HepG2 (cell line): ENCODE measurements at regions not wholly inside any gene's neighbourhood (a gene's known extent, or its start where the extent isn't known, plus 50 kb on each side); places are given as distances from the start of the nearest gene placed in this dataset.

Source experiments
- FOXP4 ChIP-seq: sonication (generic); formaldehyde crosslinking; IDR thresholded peaks from 2 replicates; pipeline ENCODE4 v1.4.0; 2020; ENCODE audit warnings: missing genetic modification reagents
- GABPA ChIP-seq, 2 experiments: IDR thresholded peaks; 2 replicates each; pipeline ENCODE4 v1.6.1; 2011 to 2016; ENCODE audit warnings: low read depth in 2 of 2, low read length in 1 of 2, missing biosample characterization in 1 of 2, missing genetic modification characterization in 1 of 2
- HNF4G ChIP-seq, 2 experiments: sonication (generic) in 1 of 2; formaldehyde crosslinking in 1 of 2; IDR thresholded peaks; 2 replicates each; pipeline versions ENCODE4 v1.4.0 to v1.6.1; 2011 to 2020; ENCODE audit warnings: borderline replicate concordance in 2 of 2, low read depth in 2 of 2, mild to moderate bottlenecking in 2 of 2, low read length in 1 of 2, missing genetic modification reagents in 1 of 2, moderate library complexity in 1 of 2
- HOMEZ ChIP-seq: IDR thresholded peaks from 2 replicates; pipeline ENCODE4 v1.6.1; 2016; ENCODE audit warnings: low read depth
- HOXA9 ChIP-seq: sonication (generic); formaldehyde crosslinking; IDR thresholded peaks from 2 replicates; pipeline ENCODE4 v1.8.1; 2022; ENCODE audit warnings: missing genetic modification reagents, mild to moderate bottlenecking, moderate library complexity, borderline replicate concordance
- JUND ChIP-seq: sonication (generic); formaldehyde crosslinking; IDR thresholded peaks from 2 replicates; pipeline ENCODE4 v1.8.0; 2022; ENCODE audit warnings: mild to moderate bottlenecking, missing genetic modification reagents
- KLF12 ChIP-seq: sonication (generic); formaldehyde crosslinking; IDR thresholded peaks from 2 replicates; pipeline ENCODE4 v1.4.0; 2020; ENCODE audit warnings: missing genetic modification reagents, borderline replicate concordance
- MBNL3 ChIP-seq: fragments of 250-450 bp; sonication (Bioruptor Pico); conservative IDR thresholded peaks from 2 replicates; pipeline ENCODE4 v1.8.0; 2022; ENCODE audit warnings: mild to moderate bottlenecking, inconsistent platforms
- MXD4 ChIP-seq: IDR thresholded peaks from 2 replicates; pipeline ENCODE4 v1.6.1; 2016; ENCODE audit warnings: mild to moderate bottlenecking, missing biosample characterization, missing genetic modification reagents
- NCOA2 ChIP-seq: sonication (generic); formaldehyde crosslinking; IDR thresholded peaks from 2 replicates; pipeline ENCODE4 v1.8.0; 2022; ENCODE audit warnings: inconsistent platforms
- NR2F2 ChIP-seq: IDR thresholded peaks from 2 replicates; pipeline ENCODE4 v1.6.1; 2012; ENCODE audit warnings: low read depth, inconsistent platforms, borderline replicate concordance
- POGZ ChIP-seq: sonication (generic); formaldehyde crosslinking; IDR thresholded peaks from 2 replicates; pipeline ENCODE4 v1.4.0; 2020; ENCODE audit warnings: mild to moderate bottlenecking, missing genetic modification reagents
- PREB ChIP-seq: sonication (generic); formaldehyde crosslinking; IDR thresholded peaks from 2 replicates; pipeline ENCODE4 v1.4.0; 2020; ENCODE audit warnings: missing genetic modification reagents
- RARA ChIP-seq: IDR thresholded peaks from 2 replicates; pipeline ENCODE4 v1.6.1; 2016; ENCODE audit warnings: missing genetic modification reagents, missing compliant biosample characterization
- SAP130 ChIP-seq: IDR thresholded peaks from 2 replicates; pipeline ENCODE4 v1.6.1; 2016; ENCODE audit warnings: low read depth
- TARDBP ChIP-seq: sonication (generic); formaldehyde crosslinking; IDR thresholded peaks from 2 replicates; pipeline ENCODE4 v1.8.0; 2022; ENCODE audit warnings: mild to moderate bottlenecking, missing genetic modification reagents
- TCF7 ChIP-seq: sonication (generic); IDR thresholded peaks from 2 replicates; pipeline ENCODE4 v1.6.1; 2016; ENCODE audit warnings: antibody characterized with exemption, low read depth
- TP53 ChIP-seq: sonication (generic); formaldehyde crosslinking; conservative IDR thresholded peaks from 2 replicates; pipeline ENCODE4 v1.4.0; 2020; ENCODE audit warnings: missing genetic modification reagents
- ZBTB7B ChIP-seq: sonication (generic); formaldehyde crosslinking; IDR thresholded peaks from 2 replicates; pipeline ENCODE4 v1.4.0; 2020; ENCODE audit warnings: missing genetic modification reagents
- ZMAT3 ChIP-seq: sonication (generic); formaldehyde crosslinking; conservative IDR thresholded peaks from 2 replicates; pipeline ENCODE4 v1.7.0; 2021; ENCODE audit warnings: missing genetic modification reagents
- ZNF362 ChIP-seq: sonication (generic); formaldehyde crosslinking; IDR thresholded peaks from 2 replicates; pipeline ENCODE4 v1.4.0; 2020; ENCODE audit warnings: missing genetic modification reagents, mild to moderate bottlenecking, borderline replicate concordance
- ZNF7 ChIP-seq: IDR thresholded peaks from 2 replicates; pipeline ENCODE4 v1.6.1; 2016; ENCODE audit warnings: missing biosample characterization, missing genetic modification reagents
- ZNF747 ChIP-seq: sonication (generic); formaldehyde crosslinking; IDR thresholded peaks from 2 replicates; pipeline ENCODE4 v1.8.1; 2023; ENCODE audit warnings: missing genetic modification reagents, mild to moderate bottlenecking, borderline replicate concordance
- TF ChIP-seq, protein P1 (sequence below): IDR thresholded peaks from 2 replicates; pipeline ENCODE4 v1.6.1; 2016; ENCODE audit warnings: mild to moderate bottlenecking

DNA sequence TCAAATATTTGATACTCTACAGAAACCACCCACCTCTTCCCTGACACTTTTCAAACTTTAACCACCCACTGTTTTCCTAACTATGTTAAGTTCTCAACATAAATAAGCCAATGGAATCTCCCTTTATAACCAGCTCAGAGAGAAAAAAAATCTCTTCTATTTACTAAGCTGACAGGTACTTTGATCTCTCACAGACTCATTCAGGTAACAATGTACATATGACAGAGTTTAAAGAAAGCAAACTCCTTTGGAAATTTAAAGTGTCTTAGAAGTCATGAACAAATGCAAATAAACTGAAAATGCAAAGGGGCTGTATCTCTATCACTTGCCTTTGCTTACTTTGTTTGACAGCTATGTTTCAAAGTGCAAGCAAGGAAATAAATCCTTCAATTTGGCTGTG lies 109.3 kb downstream of the KLF12 start (continued):
- TF ChIP-seq FOXP4 (peak; percentile 57; the same call in 1 of the 2 replicates), KLF12 (CRISPR knock-in tag) (no peak), MBNL3 (no peak), NR2F2 (peak; percentile 60; the same call in 1 of the 2 replicates), SAP130 (peak; percentile 62; the same call in 1 of the 2 replicates), PREB (CRISPR knock-in tag) (no peak), ZNF362 (CRISPR knock-in tag) (peak; percentile 91), ZBTB7B (CRISPR knock-in tag) (no peak), HOMEZ (CRISPR knock-in tag) (peak; percentile 43; the same call in 1 of the 2 replicates), HOXA9 (CRISPR knock-in tag) (no peak), ZNF747 (CRISPR knock-in tag) (no peak), ZMAT3 (no peak), TP53 (CRISPR knock-in tag) (no peak), NCOA2 (CRISPR knock-in tag) (peak; percentile 76), GABPA (IDR thresholded peaks at IDR 0.05; ENCODE audit: low read depth, low read length) (no peak), GABPA (CRISPR knock-in tag; IDR thresholded peaks at IDR 0.05; ENCODE audit: low read depth) (0 out of 2 replicates have a peak, but pooled peaks have one; percentile 9), HNF4G (IDR thresholded peaks at IDR 0.05; ENCODE audit: borderline replicate concordance, low read depth, low read length) (0 out of 2 replicates have a peak, but pooled peaks have one; percentile 6), HNF4G (CRISPR knock-in tag; IDR thresholded peaks at IDR 0.05; ENCODE audit: borderline replicate concordance, low read depth) (no peak), RARA (peak; percentile 51; the same call in 1 of the 2 replicates), POGZ (CRISPR knock-in tag) (0 out of 2 replicates have a peak, but pooled peaks have one; percentile 16), JUND (CRISPR knock-in tag) (no peak), TCF7 (peak; percentile 92), MXD4 (CRISPR knock-in tag) (0 out of 2 replicates have a peak, but pooled peaks have one; percentile 21), ZNF7 (no peak), TARDBP (no peak)
- TF ChIP-seq, protein P1, sequence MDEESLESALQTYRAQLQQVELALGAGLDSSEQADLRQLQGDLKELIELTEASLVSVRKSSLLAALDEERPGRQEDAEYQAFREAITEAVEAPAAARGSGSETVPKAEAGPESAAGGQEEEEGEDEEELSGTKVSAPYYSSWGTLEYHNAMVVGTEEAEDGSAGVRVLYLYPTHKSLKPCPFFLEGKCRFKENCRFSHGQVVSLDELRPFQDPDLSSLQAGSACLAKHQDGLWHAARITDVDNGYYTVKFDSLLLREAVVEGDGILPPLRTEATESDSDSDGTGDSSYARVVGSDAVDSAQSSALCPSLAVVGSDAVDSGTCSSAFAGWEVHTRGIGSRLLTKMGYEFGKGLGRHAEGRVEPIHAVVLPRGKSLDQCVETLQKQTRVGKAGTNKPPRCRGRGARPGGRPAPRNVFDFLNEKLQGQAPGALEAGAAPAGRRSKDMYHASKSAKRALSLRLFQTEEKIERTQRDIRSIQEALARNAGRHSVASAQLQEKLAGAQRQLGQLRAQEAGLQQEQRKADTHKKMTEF (CRISPR knock-in tag): peak; percentile 48; the same call in 1 of the 2 replicates
